K562 (cell line): ENCODE measurements at regions not wholly inside any gene's neighbourhood (a gene's known extent, or its start where the extent isn't known, plus 50 kb on each side); places are given as distances from the start of the nearest gene placed in this dataset.

Source experiments
- CREM ChIP-seq: IDR thresholded peaks from 2 replicates; pipeline ENCODE4 v1.6.1; 2014; ENCODE audit warnings: antibody characterized with exemption, low read depth
- MYBL2 ChIP-seq, 2 experiments: fragments of 450-650 bp in 1 of 2; sonication (generic) in 1 of 2; formaldehyde crosslinking in 1 of 2; IDR thresholded peaks; 2 replicates each; pipeline versions ENCODE4 v1.6.1 to v1.8.1; 2017 to 2022; ENCODE audit warnings: borderline replicate concordance in 1 of 2, inconsistent platforms in 1 of 2, low read depth in 1 of 2, mild to moderate bottlenecking in 1 of 2, missing genetic modification reagents in 1 of 2, moderate library complexity in 1 of 2
- ZKSCAN1 ChIP-seq: fragments of 150-350 bp; IDR thresholded peaks from 2 replicates; pipeline ENCODE4 v1.6.1; 2016; ENCODE audit warnings: low read depth, low read length
- TF ChIP-seq, protein P1 (sequence below): fragments of 250-450 bp; sonication (Bioruptor Pico); IDR thresholded peaks from 2 replicates; pipeline ENCODE4 v1.5.0; 2021

DNA sequence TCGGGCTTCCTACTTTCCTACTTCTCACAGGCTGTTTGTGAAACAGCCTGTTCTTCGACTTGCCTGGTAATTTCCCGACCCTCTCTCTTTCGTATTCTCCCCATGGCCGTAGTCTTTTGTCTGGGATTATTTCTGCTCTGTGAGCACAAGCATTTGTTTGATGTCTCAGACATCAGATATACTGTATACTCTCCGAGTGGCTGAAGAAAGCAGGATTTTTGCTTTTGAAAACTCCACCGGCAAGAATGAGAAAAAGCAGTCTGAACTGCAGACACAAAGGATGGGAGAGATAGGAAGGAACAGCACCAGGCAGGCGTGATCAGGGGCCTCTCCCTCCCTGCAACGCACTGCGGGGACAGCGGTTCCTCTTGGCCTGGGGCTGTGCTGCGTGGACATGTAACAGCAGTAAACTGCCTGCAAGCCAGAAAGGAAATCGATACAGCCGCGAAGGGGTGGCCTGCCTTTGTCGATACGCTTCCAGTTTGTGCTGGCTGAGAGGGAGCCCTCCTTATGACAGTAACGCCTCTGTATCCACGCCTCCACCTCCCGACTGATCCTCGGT lies 313.9 kb upstream of the TLE4 start:
- TF ChIP-seq ZKSCAN1: no peak
- no peak for TF ChIP-seq MYBL2 (IDR thresholded peaks at IDR 0.05; ENCODE audit: low read depth)
- TF ChIP-seq MYBL2 (CRISPR knock-in tag; IDR thresholded peaks at IDR 0.05; ENCODE audit: borderline replicate concordance): no peak
- TF ChIP-seq, protein P1, sequence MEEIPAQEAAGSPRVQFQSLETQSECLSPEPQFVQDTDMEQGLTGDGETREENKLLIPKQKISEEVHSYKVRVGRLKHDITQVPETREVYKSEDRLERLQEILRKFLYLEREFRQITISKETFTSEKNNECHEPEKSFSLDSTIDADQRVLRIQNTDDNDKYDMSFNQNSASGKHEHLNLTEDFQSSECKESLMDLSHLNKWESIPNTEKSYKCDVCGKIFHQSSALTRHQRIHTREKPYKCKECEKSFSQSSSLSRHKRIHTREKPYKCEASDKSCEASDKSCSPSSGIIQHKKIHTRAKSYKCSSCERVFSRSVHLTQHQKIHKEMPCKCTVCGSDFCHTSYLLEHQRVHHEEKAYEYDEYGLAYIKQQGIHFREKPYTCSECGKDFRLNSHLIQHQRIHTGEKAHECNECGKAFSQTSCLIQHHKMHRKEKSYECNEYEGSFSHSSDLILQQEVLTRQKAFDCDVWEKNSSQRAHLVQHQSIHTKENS (CRISPR knock-in tag): no peak
- no peak for TF ChIP-seq CREM
